AG09309 (cell line): ENCODE measurements at regions not wholly inside any gene's neighbourhood (a gene's known extent, or its start where the extent isn't known, plus 50 kb on each side); places are given as distances from the start of the nearest gene placed in this dataset.

ENCODE experiments used
- DNase-seq: peaks from one replicate; pipeline ENCODE4 v3.0.0-alpha.2; 2010; ENCODE audit warnings: low read depth
- H3K4me3 ChIP-seq: 2 replicates; pipeline ENCODE4 v1.5.1; 2011; ENCODE audit warnings: mild to moderate bottlenecking, low read depth, low read length, moderate library complexity; ENCODE audit not compliant: control insufficient read depth
- CTCF ChIP-seq: IDR thresholded peaks from 2 replicates; pipeline ENCODE4 v1.5.1; 2011; ENCODE audit warnings: mild to moderate bottlenecking, low read depth, low read length, inconsistent platforms; ENCODE audit not compliant: insufficient read depth, control insufficient read depth; ENCODE audit errors: missing control alignments

- no peak for TF ChIP-seq CTCF
- no peak for DNase-seq
- H3K4me3 ChIP-seq: peak overlapping the region; percentile 16
Observed at GRCh38 chr6:48825501-48826151, 637.4 kb downstream of the MMUT start.

- no peak for TF ChIP-seq CTCF
- DNase-seq: no peak
- no peak overlapping the region for H3K4me3 ChIP-seq
Observed at GRCh38 chr6:48818052-48818412, 645.0 kb downstream of the MMUT start.

- DNase-seq: no peak
- no peak for TF ChIP-seq CTCF
- no peak overlapping the region for H3K4me3 ChIP-seq
Observed at GRCh38 chr6:48817333-48818051, 645.6 kb downstream of the MMUT start.

- no peak overlapping the region for H3K4me3 ChIP-seq
- DNase-seq: no peak
- TF ChIP-seq CTCF: no peak
Observed at GRCh38 chr6:48814957-48815356, 648.1 kb downstream of the MMUT start.

- H3K4me3 ChIP-seq: no peak overlapping the region
- DNase-seq: no peak
- no peak for TF ChIP-seq CTCF
Observed at GRCh38 chr6:48813836-48814235, 649.2 kb downstream of the MMUT start.

GRCh38 chr6:48809700-48810099 lies 653.4 kb downstream of the MMUT start:
- no peak for TF ChIP-seq CTCF
- H3K4me3 ChIP-seq: no peak overlapping the region
- no peak for DNase-seq
